Gastroesophageal sphincter (tissue), 4 donors: ENCODE measurements at regions not wholly inside any gene's neighbourhood (a gene's known extent, or its start where the extent isn't known, plus 50 kb on each side); places are given as distances from the start of the nearest gene placed in this dataset.

ENCODE experiments used
- ATAC-seq: fragments of 150-250 bp; one replicate; pipeline ENCODE4 v1.9.1; 2016; ENCODE audit warnings: mild to moderate bottlenecking, moderate library complexity
- H3K27ac ChIP-seq, 4 donors: fragments of 200-600 bp; sonication (generic) in 3 of 4; 1 replicate in 3 of 4; 2 replicates in 1 of 4; pipeline ENCODE4 v1.5.1; 2016 to 2019
- H3K27me3 ChIP-seq: fragments of 200-600 bp; sonication (generic); one replicate; pipeline ENCODE4 v1.5.1; 2019
- H3K36me3 ChIP-seq, 2 donors: fragments of 200-600 bp; sonication (generic); one replicate each; pipeline ENCODE4 v1.5.1; 2019; ENCODE audit warnings: control low read depth in 1 of 2
- H3K4me1 ChIP-seq, 3 donors: fragments of 200-600 bp; sonication (generic); 1 replicate in 2 of 3; 2 replicates in 1 of 3; pipeline ENCODE4 v1.5.1; 2016 to 2019; ENCODE audit warnings: control low read depth in 2 of 3
- H3K4me3 ChIP-seq, 2 donors: fragments of 200-600 bp; sonication (generic); one replicate each; pipeline ENCODE4 v1.5.1; 2019; ENCODE audit warnings: mild to moderate bottlenecking in 1 of 2, moderate library complexity in 1 of 2
- H3K9me3 ChIP-seq, 3 donors: fragments of 200-600 bp; sonication (generic); one replicate each; pipeline ENCODE4 v1.5.1; 2017 to 2019; ENCODE audit warnings: control low read depth in 2 of 3
- EP300 ChIP-seq: sonication (generic); formaldehyde crosslinking; IDR thresholded peaks from one replicate; pipeline ENCODE4 v1.6.1; 2017; ENCODE audit warnings: antibody characterized with exemption, mild to moderate bottlenecking
- POLR2A ChIP-seq, 2 donors: fragments of 450-650 bp; IDR thresholded peaks; one replicate each; pipeline ENCODE4 v1.6.1; 2017; ENCODE audit warnings: antibody characterized with exemption in 2 of 2, mild to moderate bottlenecking in 2 of 2, moderate library complexity in 1 of 2
- POLR2AphosphoS5 ChIP-seq: sonication (generic); formaldehyde crosslinking; IDR thresholded peaks from one replicate; pipeline ENCODE4 v1.6.1; 2017; ENCODE audit warnings: antibody characterized with exemption
- WGBS, 2 donors: methylation state at CpG; one replicate each; pipeline ENCODE4 v1.1.5; 2018; ENCODE audit warnings: low coverage in 1 of 2; 5-methylcytosine and 5-hydroxymethylcytosine counted together
- TF ChIP-seq, protein P1 (sequence below), 4 experiments: fragments of 200-600 bp in 2 of 4; fragments of 450-650 bp in 2 of 4; sonication (generic) in 1 of 4; IDR thresholded peaks; one replicate each; pipeline ENCODE4 v1.5.1; 2017 to 2019; ENCODE audit warnings: antibody characterized with exemption in 4 of 4, mild to moderate bottlenecking in 2 of 4, moderate library complexity in 2 of 4

DNA sequence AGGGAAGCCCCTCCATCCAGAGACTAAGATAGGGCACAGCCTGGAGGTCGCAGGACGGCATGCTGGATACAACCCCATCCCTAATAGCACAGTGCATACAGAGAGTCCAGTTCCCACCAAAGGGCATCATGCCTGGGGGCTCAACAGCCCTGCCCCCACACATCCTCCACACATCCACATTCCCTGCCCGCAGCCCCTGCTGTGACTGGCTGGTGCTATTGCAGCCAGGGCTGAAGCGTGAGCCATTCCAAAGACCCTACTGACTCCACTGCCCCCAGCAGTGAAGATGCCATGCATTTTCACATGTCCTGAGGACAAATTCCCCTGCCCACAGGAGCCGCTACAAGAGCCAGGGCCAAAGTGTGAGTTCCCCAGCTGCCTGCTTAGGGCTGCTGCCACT lies 641.6 kb downstream of the METTL4 start:
- Histone ChIP-seq H3K4me1 (no peaks in the 10 kb centered on the region), H3K36me3 (no peaks in the 10 kb centered on the region), H3K4me3 (no peak overlapping the region), H3K27ac (no peak overlapping the region), H3K27me3 (peaks cover 9% of the 10 kb centered on the region), H3K9me3 (no peaks in the 10 kb centered on the region)
- no peak for ATAC-seq
- TF ChIP-seq, protein P1, sequence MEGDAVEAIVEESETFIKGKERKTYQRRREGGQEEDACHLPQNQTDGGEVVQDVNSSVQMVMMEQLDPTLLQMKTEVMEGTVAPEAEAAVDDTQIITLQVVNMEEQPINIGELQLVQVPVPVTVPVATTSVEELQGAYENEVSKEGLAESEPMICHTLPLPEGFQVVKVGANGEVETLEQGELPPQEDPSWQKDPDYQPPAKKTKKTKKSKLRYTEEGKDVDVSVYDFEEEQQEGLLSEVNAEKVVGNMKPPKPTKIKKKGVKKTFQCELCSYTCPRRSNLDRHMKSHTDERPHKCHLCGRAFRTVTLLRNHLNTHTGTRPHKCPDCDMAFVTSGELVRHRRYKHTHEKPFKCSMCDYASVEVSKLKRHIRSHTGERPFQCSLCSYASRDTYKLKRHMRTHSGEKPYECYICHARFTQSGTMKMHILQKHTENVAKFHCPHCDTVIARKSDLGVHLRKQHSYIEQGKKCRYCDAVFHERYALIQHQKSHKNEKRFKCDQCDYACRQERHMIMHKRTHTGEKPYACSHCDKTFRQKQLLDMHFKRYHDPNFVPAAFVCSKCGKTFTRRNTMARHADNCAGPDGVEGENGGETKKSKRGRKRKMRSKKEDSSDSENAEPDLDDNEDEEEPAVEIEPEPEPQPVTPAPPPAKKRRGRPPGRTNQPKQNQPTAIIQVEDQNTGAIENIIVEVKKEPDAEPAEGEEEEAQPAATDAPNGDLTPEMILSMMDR (IDR thresholded peaks at IDR 0.05): no peak
- TF ChIP-seq POLR2AphosphoS5: no peak
- no peak for TF ChIP-seq EP300
- TF ChIP-seq POLR2A (IDR thresholded peaks at IDR 0.05): no peak
- WGBS, 2 donors: 84 to 100% methylated on average over 1 to 3 of the region's 5 CpGs

DNA sequence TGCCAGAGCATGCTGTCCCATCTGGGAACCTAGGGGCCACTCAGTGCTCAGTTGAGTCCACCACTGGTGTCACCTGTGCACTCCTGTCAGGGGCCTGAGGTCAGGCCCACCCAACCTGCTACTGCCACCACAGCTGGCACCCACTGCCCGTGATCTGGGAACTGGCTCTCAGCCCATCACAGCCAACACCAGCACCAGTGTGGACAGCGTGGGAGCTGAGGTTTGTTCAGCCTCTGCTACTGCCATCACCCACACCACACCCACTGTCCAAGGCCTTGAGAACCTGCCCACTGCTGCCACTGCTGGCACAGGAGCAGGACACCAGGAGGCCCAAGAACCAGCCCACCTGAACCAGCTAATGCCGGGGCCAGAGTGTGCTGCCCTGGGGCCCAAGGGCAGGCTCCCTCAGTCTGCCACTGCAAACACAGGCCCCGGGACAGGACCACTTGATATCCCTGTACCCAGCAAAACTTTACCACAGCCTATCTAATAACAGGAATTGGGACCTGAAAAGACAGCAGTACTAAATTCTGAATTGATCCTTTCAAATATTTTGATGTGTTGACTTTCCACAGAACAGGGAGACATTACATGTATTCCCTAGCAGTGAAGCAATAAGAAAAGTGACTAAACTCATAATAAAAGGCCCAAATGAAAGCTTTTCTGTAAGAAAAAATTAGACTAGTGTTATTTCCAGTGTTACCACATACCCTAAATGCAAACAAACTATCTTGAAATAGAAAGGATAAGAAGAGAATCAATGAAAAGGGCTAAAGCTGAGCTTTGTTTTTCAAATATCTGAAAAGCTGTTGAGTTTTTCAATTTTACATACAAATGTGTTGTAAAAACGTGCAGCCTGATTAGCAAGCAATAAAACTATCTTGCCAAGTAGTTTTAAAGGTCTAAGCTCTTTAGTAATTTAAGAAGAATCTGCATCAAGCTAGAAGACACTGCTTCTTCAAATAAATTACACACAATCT lies 640.7 kb downstream of the METTL4 start:
- TF ChIP-seq POLR2A (IDR thresholded peaks at IDR 0.05) (no peak), POLR2AphosphoS5 (no peak), EP300 (no peak)
- TF ChIP-seq, protein P1 (IDR thresholded peaks at IDR 0.05): no peak
- Histone ChIP-seq H3K9me3 (no peaks in the 10 kb centered on the region), H3K4me1 (no peaks in the 10 kb centered on the region), H3K27me3 (peaks cover 9% of the 10 kb centered on the region), H3K4me3 (no peak overlapping the region), H3K27ac (no peak overlapping the region), H3K36me3 (no peaks in the 10 kb centered on the region)
- WGBS, 2 donors: 0 to 54% methylated on average over 1 to 3 of the region's 5 CpGs
- ATAC-seq: no peak

DNA sequence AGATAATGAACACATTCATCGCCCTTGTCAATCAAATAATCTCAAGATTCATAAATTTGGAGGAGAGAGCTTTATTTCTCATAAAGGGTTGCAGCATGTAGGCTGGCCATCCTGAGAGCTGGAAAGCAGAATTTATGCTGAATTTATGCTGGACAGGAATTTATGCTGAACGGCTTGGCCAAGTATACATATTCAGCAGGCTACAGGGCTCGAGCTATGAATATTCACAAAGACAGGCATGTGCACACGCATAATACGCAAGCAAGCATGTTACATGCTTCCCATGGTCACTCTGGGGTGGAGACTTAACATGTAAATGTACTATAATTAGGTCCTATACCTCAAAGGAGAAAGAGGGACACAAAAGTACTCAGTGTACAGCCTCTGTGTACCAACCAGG lies 618.8 kb downstream of the METTL4 start:
- ATAC-seq: no peak
- 70 to 73% methylated on average over 5 of the region's 5 CpGs for WGBS, 2 donors
- peaks cover 0 to 15% (median 0%) of the 10 kb centered on the region in 3 donors for H3K9me3 ChIP-seq

DNA sequence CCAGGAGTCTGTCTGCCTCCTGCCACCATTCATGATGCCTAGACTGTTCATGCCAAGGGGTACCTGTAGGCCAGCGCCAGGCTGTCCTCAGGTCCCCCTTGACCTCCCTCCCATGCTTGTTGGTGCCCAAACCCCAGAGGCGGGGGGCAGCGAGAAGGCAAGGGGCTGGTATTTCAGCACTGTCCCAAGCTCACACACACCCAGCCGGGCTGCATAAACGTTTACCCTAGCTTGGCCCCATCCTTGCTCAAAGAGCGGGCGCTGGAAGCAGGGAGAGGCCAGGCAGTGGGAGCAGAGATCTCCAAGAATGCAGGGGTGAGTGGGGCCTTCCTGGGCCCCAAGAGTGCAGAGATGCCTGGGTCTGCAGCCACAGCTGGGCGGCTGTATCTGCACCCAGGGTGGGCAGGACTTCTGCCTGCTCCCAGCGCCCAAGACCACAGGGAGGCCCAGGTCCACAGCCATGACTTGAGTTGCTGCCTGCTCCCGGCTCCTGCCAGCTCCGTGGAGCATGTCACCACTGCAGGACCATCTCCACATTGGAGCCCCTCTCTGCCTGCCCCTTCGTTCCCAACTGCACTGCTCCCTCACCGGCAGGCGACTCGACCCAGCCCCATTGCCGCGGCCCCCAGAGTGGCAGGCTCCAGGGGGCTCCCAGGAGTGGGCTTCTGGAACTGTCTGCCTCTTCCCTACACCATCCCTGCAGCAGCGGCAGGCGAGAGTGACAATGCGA lies 616.6 kb downstream of the METTL4 start:
- no peak for ATAC-seq
- no peaks in the 10 kb centered on the region for H3K27me3 ChIP-seq
- no peak overlapping the region for H3K27ac ChIP-seq
- no peaks in the 10 kb centered on the region for H3K4me1 ChIP-seq
- no peak overlapping the region for H3K4me3 ChIP-seq
- peaks cover 0 to 15% (median 0%) of the 10 kb centered on the region in 3 donors for H3K9me3 ChIP-seq
- 80 to 100% methylated on average over 1 to 3 of the region's 20 CpGs for WGBS, 2 donors
- H3K36me3 ChIP-seq: no peaks in the 10 kb centered on the region
- TF ChIP-seq POLR2AphosphoS5 (no peak), EP300 (no peak), POLR2A (IDR thresholded peaks at IDR 0.05) (no peak)
- TF ChIP-seq, protein P1 (IDR thresholded peaks at IDR 0.05): no peak

More for the DNA sequence above, 618.8 kb downstream of the METTL4 start:
- Histone ChIP-seq H3K36me3 (no peaks in the 10 kb centered on the region), H3K27ac (no peak overlapping the region), H3K4me3 (no peak overlapping the region), H3K4me1 (no peaks in the 10 kb centered on the region), H3K27me3 (no peaks in the 10 kb centered on the region)
- TF ChIP-seq, protein P1 (IDR thresholded peaks at IDR 0.05): no peak
- no peak for TF ChIP-seq POLR2A (IDR thresholded peaks at IDR 0.05)
- TF ChIP-seq POLR2AphosphoS5: no peak
- no peak for TF ChIP-seq EP300
